HG02840 (cell line): ENCODE measurements at regions not wholly inside any gene's neighbourhood (a gene's known extent, or its start where the extent isn't known, plus 50 kb on each side); places are given as distances from the start of the nearest gene placed in this dataset.
"Not testable (repeated sequence)": the region's sequence is repeated elsewhere in the genome, so short reads cannot be mapped to it uniquely, and the experiment has no call there.

Experiments used
- ATAC-seq: cut with Tn5 transposase; IDR thresholded peaks from one replicate; pipeline ENCODE4 v1.9.1; 2021; ENCODE audit warnings: mild to moderate bottlenecking, moderate library complexity, moderate number of reproducible peaks; ENCODE audit not compliant: unreplicated experiment, low FRiP score

DNA sequence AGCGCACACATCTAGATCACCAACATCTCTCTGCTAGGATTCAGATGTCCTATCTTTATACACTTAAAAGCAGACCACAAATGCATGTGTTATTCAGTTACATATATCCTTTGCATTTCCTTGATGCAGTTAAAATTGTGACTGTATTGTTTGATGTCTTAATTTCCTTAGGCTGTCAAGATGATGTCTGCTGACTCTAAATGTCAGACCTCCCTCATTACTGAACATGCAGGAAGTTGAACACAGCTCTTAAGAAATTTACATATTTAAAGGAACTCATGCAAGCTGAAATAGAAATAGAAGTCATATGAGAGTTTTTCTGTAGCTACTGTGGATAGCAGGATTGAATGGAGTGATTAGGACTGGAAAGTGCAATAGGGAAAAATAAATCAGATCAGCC is 336.5 kb upstream of the SEMA6A start:
- no peak for ATAC-seq

DNA sequence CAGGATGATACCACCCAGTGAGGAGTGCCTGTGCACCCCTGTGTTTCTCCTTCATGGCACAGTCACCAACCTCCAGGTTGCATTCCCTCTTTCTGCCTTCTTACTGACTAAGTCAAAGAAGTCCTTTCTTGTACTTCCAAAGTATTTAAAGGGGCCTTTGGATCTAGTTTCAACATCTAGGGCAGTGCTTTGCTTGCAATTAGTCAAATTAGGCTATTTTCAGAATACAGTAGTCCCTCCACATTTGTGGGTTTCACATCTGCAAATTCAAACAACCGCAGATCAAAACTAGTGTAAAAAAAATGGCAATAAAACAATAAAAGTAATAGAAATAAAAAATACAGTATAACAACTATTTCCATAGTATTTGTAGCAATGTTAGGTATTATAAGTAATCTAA is 333.9 kb upstream of the SEMA6A start:
- ATAC-seq: no peak

DNA sequence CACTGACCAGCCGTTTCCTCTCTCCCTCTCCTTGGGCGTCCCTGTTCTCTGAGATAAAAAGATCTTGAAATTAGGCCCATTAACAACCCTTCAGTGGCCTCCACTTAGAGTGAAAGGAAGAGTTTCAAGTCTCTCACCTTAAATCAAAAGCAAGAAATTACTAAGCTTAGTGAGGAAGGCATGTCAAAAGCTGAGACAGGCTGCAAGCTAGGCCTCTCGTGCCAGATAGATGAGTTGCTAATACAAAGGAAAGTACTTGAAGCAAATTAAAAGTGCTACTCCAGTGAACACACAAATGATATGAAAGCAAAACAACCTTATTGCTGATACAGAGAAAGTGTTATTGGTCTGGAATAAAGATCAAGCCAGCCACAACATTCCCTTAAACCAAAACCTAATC is 331.3 kb upstream of the SEMA6A start:
- ATAC-seq: no peak

DNA sequence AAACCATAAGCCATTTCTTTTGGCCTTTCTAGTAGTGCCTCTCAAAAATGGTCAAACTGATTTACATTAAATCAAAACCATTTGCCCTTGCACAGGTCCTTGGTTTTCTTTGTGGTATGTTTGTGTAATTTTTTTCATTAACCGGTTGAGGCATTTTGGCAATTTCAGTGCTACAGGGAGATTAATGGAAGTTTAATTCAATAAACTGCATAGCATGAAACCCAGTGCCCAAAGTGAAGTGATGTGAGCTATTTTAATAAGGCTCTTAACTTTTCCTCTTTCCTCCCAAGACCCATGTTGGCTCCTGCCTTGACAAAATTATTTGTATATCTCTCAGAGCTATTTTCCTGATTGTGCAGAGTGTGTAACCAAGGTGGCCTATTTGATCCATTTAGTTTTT is 326.2 kb upstream of the SEMA6A start:
- no peak for ATAC-seq

DNA sequence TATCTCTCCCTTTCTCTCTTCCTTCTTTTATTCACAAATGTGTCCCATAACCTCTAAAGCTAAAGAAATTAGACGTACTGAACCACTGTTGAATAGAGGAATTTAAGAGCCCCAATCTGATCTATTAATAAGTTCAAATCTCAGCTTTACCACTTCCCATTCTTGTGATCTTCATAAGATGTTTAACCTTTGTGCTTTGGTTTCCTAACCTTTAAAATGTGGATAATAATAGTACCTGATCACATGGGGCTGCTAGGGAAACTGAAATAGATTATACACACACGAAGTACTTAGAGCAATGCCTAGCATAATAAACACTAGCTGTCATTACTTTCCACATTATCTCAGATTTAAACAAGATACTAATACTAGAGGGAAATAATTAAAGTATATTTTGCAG is 324.3 kb upstream of the SEMA6A start:
- ATAC-seq: no peak

DNA sequence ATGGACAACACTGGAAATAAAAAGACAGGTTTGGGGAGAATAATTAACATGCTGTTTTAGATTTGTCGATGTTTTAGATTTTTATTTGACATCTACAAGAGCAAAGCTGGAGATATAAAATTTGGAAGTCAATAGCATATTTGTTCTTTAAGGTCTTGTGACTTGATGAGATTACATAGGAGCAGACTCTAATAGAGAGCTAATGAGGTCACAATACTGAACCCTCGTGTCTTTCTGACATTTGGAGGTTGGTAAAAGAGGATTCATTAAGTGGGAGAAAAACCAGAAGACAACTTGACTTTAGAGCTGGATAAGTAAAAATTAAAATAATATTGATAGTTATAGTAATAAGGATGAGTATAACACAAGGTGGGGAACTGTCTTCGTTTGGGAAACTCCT is 322.7 kb upstream of the SEMA6A start:
- no peak for ATAC-seq

DNA sequence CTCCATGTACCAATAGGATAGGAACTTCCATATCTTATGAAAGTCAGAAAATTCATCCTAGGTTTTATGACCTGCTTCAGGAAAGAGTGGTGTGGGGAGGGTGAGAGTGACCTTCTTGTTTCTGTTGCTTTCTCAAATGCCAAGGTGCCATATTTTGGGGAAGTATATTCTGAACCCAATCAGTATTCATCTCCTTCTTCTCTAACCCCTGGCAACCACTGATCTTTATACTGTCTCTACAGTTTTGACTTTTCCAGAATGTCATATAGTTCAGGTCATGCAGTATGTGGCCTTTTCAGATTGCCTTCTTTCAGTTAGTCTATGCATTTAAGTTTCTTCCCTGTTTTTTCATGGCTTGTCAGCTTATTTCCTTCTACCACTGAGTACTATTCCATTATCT is 321.4 kb upstream of the SEMA6A start:
- ATAC-seq: no peak

DNA sequence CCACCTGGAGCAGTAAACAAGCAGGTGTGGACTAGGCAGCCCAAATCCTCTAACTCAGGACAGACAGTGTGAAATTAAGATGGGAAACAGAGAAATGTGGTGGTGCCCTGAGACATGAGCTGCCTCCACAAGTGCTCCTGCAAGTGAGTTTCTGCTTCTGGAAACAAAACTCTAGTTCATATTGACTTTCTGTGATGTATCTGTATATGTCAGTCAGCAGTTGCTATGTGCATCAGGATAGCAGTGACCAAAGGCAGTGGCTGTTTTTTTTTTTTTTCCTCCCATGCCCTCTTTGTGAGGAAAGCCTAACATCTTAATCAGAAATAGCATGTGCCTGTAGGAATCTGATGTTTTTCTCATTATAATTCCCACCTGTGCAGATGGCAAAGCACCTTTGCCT is 318.4 kb upstream of the SEMA6A start:
- ATAC-seq: no peak

DNA sequence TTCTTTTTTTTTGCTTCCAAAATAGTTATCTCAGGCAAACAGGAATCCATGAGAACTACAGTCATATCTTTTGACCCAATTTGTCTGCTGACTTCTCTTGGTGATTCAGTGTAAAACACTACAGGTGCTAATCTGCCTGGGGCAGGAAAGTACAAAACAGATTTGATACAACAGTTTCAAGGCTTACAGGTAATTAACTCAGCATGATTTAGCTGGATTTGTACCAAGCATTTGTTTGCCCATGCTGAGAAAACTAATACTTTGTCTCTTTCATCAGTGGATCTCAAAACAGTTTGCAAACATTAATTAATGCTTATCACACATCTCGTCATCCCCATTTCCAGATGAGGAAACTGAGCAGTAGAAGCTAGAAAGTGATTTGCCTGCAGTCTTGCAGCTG is 312.5 kb upstream of the SEMA6A start:
- ATAC-seq: no peak

DNA sequence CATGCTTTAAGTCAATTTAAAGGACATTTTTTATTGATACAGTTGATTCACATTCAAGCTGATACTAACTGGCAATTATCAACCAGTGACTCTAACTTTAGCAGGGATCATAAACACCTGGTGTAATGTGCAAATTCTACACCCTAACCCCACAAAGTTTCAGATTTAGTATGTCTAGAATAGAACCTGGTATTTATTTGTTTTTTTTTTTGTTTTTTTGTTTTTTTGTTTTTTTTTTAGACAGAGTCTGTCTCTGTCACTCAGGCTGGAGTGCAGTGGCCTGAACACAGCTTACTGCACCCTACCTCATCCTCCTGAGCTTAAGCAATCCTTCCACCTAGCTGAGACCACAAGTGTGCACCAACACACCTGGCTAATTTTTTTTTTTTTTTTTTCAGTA is 311.2 kb upstream of the SEMA6A start:
- peak; percentile 59 for ATAC-seq

DNA sequence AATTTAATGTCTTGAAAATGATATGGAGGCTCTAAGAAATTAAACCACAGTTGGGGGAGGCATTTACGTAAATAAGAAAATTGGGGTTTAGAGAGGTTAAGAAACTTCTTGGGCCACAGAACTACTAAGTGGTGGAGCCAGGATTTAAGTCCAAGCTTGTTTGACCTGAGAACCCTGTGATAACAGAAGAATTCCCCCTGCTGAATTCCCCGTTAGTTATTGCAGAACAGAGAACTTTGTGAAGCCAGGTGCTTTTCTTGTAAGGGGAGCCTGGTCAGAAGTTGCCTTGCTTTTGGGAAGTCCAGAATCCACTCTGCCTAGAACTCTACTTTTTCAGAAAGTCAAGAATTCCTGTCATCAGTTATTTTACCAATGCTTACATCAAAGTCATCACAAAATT is 309.3 kb upstream of the SEMA6A start:
- ATAC-seq: no peak

DNA sequence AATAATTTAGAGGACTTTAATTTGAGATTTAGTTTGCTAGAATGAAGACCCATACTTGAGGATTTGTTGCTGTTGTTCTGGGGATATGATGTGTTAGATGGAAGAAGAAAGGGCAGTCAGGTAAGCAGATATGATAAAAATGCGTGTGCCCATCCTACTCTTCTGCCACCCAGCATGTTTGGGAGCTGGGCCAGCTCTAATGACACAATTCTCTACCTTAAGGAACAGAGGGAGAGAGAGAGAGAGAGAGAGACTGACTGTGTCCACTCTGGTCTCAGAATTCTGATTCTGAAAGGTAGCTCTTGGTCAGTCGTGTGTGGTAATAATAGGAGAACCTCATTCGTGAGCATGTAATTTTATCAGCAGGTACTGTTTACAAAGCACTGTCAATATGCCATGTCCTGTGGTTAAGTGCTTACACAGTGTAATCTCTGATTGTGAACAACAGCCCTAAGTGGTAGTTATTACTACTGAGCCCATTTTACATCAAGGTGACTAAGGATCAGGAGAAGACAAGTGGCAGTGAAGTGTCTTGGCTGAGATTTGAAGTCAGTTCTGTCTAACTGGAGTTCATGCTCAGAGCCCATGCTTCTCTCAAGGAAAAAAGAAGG is 307.4 kb upstream of the SEMA6A start:
- ATAC-seq: no peak

DNA sequence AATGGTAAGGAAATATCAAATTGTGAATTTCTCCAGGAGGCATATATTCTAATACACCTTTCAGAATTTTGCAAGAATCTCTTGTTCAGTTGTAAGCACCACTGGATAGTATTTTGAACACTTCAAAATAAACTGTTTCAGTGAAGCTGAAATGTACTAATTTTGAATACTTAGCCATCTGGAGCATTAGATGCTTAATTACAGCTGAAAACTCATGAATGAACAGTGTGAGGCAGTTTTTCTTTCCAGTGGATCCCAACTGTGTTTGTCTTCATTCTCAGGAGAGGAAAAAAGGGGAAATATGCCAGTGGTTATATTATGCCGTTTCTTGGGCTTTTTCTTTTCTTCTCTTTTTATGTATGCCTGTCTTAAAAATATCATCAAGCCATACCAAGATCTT is 306.0 kb upstream of the SEMA6A start:
- no peak for ATAC-seq

DNA sequence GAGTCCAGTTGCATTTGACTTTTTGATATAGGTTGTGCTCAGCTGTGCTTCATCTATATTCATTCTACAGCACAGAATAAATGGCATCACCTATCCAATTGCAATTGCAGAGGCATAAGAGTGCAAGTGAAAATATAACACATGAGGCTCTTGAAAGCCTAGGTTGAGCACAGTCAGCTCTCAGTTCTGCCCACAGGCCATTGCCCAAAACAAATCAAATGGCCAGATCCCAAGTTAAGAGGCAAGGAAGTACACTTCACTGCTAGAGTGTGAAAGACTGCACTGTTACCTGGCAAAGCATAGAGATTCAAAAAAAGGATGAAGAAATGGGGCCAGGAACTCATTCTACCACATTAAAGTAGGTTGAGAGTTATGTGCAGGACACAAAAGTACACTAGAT is 305.5 kb upstream of the SEMA6A start:
- ATAC-seq: no peak

DNA sequence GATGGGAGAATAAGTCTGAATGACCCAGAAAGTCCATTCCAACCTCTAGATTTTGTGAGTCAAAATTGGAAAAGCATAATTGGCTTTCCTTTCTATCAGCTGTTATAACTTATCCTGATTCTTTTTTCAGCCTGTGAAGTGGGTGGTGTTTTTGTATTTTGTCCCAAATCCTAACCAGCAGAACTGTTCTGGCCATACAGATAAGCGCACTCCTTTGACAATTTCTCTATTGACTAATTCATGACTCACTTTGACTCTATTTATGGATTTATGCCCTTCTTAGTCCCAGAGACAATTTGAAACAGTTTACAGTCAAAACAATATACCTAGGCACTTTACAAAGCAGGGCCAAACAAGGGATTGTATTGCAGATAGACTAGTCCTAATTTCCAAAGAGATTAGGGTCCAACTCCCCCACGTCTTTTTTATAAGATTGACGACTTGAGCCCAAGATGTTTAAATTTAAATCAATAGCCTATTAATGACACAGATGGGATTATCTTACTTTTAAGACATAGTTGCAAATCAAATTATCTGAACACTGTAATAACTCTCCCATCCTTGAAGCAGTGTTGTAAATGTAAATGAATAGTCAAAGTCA is 301.7 kb upstream of the SEMA6A start:
- ATAC-seq: no peak

DNA sequence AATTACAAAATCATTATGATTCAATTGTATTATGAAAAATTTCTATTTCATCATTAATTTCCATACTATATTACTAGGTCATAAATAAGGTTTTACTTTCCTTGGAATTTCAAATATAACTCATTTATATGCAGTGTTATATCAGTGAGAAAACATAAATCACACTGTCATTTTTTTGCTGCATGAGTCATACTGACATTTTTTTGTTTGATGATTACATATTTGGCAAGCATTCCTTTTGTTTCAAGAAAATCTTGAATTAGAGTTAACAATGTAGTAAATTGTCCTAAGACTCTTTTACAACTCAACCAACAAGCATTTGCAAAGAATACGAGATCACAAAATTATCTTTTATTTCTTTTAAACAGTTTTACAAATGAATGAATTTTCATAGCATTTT is 298.4 kb upstream of the SEMA6A start:
- ATAC-seq: no peak

DNA sequence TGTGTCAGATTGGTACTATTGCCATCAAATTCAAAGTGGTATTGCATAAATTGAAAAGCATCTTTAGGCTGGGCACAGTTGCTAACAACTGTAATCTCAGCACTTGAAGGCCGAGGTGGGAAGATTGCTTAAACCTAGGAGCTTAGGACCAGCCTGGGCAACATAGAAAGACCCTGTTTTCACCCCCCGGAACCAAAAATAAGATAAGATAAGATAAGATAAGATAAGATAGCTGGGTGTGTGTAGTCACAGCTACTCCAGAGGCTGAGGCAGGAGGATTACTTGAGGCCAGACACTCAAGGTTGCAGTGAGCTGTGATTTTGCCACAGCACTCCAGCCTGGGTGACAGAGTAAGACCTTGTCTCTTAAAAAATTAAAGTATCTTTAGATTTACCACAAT is 297.9 kb upstream of the SEMA6A start:
- ATAC-seq: no peak

DNA sequence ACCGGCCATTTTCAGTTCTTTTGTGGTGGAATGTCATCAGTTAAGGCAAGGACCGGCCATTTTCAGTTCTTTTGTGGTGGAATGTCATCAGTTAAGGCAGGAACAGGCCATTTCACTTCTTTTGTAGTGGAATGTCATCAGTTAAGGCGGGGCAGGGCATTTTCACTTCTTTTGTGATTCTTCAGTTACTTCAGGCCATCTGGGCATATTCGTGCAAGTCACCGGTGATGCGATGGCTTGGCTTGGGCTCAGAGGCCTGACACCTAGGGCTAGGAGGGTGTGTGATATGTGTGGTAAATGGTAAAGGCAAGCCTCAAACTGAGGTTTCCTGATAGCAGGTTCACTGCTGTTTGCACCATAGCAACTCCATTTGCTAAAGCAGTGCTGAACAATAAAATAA is 293.2 kb upstream of the SEMA6A start:
- not testable (repeated sequence) for ATAC-seq

DNA sequence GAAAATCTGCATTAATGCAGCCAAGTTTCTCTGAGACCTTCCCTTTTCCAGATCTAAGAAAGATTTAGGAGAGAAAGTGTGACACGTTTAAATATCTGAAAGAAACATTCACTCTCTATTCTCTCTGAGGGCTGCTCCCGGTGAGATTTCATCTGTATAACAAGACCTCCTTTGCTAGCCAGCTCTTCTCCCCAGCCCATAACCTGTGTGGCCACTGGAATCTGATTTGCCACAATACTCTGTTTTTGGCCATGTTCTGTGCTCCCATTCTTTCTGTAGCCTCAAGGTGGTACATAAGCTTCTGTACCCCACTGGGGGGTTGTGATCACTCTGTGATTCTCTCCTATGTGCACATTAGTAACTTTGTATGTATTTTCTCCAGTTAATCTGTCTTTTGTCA is 291.0 kb upstream of the SEMA6A start:
- ATAC-seq: no peak

DNA sequence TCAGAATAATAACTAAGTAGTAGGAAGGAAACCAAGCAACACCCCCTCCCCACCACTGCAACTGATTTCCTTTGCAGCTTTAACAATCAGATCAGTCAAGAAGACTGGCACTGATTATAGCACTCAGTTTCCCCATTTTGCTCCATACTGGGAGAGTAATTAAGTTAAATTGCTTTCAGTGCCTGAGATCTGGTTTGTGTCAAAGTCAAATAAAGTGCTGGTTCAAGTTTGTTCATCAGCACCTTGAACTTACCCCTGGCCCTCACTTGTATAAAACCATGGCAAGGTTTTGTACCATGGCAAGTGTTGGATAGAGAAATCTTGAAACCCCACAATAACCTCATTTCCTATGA is 290.2 kb upstream of the SEMA6A start:
- ATAC-seq: no peak

DNA sequence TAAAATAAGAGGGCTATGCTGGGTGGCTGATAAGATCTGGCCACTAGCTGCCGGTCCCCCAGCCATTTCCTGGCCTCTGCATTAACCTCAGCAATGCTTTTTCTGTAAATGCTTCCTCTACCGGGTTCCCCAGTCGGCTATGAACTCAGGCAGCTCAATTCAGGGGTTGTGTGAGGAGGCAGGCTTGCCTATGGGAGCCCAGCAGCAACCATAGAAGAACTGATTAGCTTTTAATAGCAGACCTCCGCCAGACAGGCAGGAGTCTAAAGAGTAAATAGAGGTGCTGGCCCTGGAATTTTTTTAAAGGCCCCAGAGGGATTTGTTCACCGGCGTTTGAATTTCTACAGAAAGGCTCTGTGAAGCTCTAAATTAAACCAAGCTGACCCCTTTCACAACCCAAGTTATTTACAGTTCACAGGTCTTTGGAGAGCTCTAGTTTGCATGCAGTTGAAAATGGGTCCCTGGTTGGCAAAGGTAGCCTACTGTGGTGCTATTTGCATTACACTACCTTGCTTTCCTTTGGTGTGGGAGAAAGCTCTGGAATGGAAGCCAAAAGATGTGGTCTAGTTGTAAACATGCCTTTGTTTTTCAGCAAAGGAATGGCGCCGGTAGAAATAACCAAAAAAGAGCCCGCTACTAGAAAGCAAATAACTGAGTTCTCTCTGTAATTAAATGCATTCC is 289.7 kb upstream of the SEMA6A start:
- no peak for ATAC-seq
